Hematopoietic multipotent progenitor cell treated with erythropoietin and hydrocortisone succinate and interleukin-3 and kit ligand, for 15 days (in vitro differentiated cells): ENCODE measurements at regions not wholly inside any gene's neighbourhood (a gene's known extent, or its start where the extent isn't known, plus 50 kb on each side); places are given as distances from the start of the nearest gene placed in this dataset.

ENCODE experiments used
- DNase-seq: peaks from one replicate; pipeline ENCODE4 v3.0.0-alpha.2; 2015; ENCODE audit warnings: low spot score

GRCh38 chr1:24985737-24986136, 55.7 kb upstream of the RUNX3 start:
- no peak for DNase-seq

- DNase-seq: no peak
These were observed 54.9 kb upstream of the RUNX3 start for GRCh38 chr1:24984800-24985522.

- DNase-seq: no peak
These were observed 54.2 kb upstream of the RUNX3 start for GRCh38 chr1:24984300-24984699.

GRCh38 chr1:24983006-24983680, 53.1 kb upstream of the RUNX3 start:
- DNase-seq: no peak

GRCh38 chr1:24981631-24982005, 51.5 kb upstream of the RUNX3 start:
- DNase-seq: no peak

GRCh38 chr1:24980836-24981630, 51.0 kb upstream of the RUNX3 start:
- no peak for DNase-seq
